ENCODE measurements at regions not wholly inside any gene's neighbourhood (a gene's known extent, or its start where the extent isn't known, plus 50 kb on each side); places are given as distances from the start of the nearest gene placed in this dataset.
A peak's percentile ranks its signal among the peaks of the same experiment; 100 is the strongest.

DNA sequence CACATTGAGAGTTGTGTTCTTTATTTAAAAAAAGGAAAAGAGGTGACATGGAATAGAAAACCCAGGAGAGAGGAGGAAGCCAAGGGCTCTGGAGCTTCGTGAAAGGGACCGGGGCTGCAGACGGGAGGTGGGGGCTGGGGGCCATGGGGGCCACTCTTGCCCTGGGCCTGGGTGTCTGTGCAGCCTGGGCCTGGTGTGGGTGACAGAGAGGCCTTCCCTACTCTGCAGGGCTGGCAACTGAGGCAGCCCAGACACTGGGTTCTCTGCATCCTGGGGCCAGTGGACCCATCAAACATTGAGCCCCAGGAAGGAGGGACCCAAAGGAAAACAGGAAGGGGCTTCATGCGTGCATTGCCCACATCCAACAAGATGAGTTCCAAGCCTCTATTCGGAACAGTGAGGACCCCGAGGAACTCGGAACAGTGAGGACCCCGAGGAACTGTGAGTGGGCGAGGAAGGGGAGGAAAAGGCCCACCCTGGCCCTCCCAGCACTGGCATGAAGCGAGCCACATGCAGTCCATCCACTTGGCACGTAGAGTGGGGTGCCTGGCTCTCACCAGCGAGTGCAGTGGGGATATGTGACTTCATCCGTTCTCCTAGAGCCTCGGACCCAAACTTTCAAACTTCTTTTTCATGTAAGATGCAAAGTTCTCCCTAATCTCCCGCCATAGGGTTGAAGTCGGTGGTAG lies 1121.6 kb downstream of the BRD1 start:
- DNase-seq (ENCODE audit: low read depth) (no peak), FAIRE-seq (no peak)

DNA sequence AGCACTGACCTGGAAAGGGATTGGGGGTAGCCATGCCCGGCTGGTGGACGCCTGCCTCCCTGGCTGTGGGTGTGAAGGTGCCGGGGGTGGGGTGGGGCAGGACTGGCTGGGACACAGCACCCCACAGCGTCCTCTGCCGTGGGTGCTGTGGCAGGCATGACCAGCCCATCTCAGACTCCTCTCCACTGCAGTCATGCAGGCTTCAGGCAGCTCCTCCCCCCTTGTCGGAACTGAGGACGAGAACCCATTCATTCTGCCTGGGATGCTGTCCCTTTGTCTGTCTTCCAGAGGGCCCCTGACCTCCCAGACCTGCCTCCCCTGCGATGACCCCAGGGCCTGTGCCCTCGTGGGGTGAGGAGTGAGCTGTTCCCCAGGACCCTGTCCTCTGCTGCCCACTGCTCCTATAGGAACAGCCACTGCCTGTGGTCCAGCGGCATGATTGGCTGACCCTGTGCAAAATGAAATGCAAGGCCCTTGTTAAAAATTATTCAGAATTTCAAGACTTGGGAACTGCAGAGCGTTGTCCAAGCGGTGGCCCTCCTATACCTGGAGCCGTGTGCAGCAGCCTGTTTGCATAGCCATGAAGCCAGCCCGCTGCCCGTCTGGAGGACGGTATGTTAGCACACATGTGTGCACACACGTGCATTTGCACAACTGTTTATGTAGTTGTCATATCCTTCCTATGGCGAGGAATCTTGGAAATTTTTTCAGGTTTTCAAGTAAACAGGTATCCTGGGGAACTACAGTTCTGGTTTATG lies 1122.3 kb downstream of the BRD1 start:
- Histone ChIP-seq H3K27me3 (ENCODE audit: control insufficient read depth, insufficient read depth, low read length) (no peaks in the 10 kb centered on the region), H3K4me3 (ENCODE audit: low read depth, low read length) (no peak overlapping the region), H3K36me3 (ENCODE audit: control insufficient read depth, insufficient read depth, low read length) (no peaks in the 10 kb centered on the region)
- FAIRE-seq (no peak), DNase-seq (ENCODE audit: low read depth) (no peak)
- TF ChIP-seq, protein P1, sequence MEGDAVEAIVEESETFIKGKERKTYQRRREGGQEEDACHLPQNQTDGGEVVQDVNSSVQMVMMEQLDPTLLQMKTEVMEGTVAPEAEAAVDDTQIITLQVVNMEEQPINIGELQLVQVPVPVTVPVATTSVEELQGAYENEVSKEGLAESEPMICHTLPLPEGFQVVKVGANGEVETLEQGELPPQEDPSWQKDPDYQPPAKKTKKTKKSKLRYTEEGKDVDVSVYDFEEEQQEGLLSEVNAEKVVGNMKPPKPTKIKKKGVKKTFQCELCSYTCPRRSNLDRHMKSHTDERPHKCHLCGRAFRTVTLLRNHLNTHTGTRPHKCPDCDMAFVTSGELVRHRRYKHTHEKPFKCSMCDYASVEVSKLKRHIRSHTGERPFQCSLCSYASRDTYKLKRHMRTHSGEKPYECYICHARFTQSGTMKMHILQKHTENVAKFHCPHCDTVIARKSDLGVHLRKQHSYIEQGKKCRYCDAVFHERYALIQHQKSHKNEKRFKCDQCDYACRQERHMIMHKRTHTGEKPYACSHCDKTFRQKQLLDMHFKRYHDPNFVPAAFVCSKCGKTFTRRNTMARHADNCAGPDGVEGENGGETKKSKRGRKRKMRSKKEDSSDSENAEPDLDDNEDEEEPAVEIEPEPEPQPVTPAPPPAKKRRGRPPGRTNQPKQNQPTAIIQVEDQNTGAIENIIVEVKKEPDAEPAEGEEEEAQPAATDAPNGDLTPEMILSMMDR (IDR thresholded peaks at IDR 0.05; ENCODE audit: insufficient read depth, low read length, severe bottlenecking), result no peak

More for the DNA sequence above, 1121.6 kb downstream of the BRD1 start:
- no peak overlapping the region for H3K4me3 ChIP-seq (ENCODE audit: low read depth, low read length)
- TF ChIP-seq, protein P1 (IDR thresholded peaks at IDR 0.05; ENCODE audit: insufficient read depth, low read length, severe bottlenecking), result no peak
- H3K36me3 ChIP-seq (ENCODE audit: control insufficient read depth, insufficient read depth, low read length), result no peaks in the 10 kb centered on the region
- no peaks in the 10 kb centered on the region for H3K27me3 ChIP-seq (ENCODE audit: control insufficient read depth, insufficient read depth, low read length)

DNA sequence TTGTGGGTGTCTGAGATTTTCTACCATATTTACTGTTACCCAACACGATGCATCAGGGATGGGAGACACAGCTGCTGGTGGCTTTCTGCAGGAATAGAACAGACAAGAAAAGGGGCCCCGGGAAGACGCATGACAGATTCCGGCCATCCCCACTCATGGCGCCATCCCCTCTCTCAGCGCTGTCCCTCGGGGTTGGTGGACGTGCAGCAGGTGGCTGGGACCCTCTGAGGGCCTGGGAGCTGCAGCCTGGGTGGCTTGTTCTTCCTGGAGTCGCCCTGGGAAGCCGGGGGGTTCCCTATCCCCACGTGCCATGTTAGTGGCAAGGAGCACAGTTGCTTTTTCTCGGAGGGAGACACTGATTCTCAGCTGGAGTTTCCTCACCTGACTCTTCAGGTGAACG lies 1123.3 kb downstream of the BRD1 start:
- Histone ChIP-seq H3K4me3 (ENCODE audit: low read depth, low read length) (no peak overlapping the region), H3K27me3 (ENCODE audit: control insufficient read depth, insufficient read depth, low read length) (no peaks in the 10 kb centered on the region), H3K36me3 (ENCODE audit: control insufficient read depth, insufficient read depth, low read length) (no peaks in the 10 kb centered on the region)
- TF ChIP-seq, protein P1 (IDR thresholded peaks at IDR 0.05; ENCODE audit: insufficient read depth, low read length, severe bottlenecking), result no peak
- FAIRE-seq (no peak), DNase-seq (ENCODE audit: low read depth) (no peak)

DNA sequence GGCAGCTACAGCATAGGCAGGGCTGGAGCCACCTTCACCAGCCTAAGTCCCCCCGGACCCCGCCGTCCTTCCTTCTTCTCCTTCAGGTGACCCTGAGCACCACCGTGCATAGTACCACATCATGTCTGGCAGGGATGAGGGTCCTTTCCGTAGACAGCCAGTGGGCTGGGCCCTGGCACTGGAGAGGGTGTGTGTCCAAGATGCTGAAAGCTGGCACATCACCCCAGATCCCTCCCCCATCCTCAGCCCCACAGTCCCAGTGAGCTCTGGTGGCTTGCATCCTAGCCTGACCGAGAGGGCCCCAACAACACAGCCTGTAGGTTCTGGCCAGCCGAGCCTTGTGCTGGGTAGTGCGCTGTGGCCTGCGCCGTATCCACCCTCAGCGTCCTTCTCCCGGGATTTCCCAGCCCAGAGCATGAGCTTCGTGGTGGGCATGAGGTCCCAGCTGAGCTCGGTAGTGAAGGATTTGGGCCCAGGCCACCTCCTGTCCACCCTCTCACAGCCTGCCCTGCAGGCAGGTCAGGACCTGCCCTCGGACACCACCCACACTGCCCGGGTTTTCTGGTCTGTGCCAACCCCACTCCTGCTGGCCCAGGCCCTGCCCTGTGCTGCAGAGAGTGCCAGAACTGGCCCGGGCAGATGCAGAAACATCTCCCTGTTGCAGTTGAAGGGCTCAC lies 1124.3 kb downstream of the BRD1 start:
- Histone ChIP-seq H3K27me3 (ENCODE audit: control insufficient read depth, insufficient read depth, low read length) (no peaks in the 10 kb centered on the region), H3K36me3 (ENCODE audit: control insufficient read depth, insufficient read depth, low read length) (no peaks in the 10 kb centered on the region), H3K4me3 (ENCODE audit: low read depth, low read length) (no peak overlapping the region)
- DNase-seq (ENCODE audit: low read depth) (no peak), FAIRE-seq (no peak)
- TF ChIP-seq, protein P1 (IDR thresholded peaks at IDR 0.05; ENCODE audit: insufficient read depth, low read length, severe bottlenecking), result no peak

DNA sequence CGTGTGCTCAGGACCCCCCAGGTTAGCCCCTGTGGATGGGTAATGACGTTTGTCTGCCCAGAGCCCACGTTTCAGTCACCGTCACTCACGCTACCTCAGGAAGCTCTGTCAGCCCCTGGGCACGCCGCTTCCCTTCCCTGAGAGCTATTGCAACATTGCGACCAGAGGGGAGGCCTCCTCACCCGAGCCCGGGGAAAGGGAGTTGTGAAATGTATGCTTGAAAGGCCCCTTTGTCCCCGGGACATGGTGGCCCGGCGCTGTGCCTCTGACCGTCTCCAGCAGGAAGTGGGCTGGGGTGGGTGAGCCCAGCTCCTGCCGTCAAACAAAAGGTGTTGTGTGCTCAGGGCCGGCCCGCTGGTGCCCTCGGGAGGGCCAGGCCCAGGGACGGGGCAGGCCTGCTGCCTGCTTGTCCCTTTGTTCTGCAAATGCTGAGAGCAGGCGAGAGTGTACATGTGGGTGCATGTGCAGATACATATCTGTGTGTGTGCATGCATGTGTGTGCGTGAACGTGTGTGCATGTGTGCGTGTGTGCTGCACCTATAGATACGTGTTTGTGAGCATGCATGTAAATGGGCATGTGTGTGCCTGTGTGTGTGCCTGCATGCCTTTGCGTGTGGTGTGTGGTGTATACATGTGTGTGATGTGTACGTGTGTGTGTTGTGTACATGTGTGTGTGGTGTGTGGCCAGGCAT lies 1125.0 kb downstream of the BRD1 start:
- DNase-seq (ENCODE audit: low read depth) (no peak), FAIRE-seq (peak; percentile 97)
- no peaks in the 10 kb centered on the region for H3K36me3 ChIP-seq (ENCODE audit: control insufficient read depth, insufficient read depth, low read length)
- H3K27me3 ChIP-seq (ENCODE audit: control insufficient read depth, insufficient read depth, low read length), result no peaks in the 10 kb centered on the region
- H3K4me3 ChIP-seq (ENCODE audit: low read depth, low read length), result no peak overlapping the region
- TF ChIP-seq, protein P1 (IDR thresholded peaks at IDR 0.05; ENCODE audit: insufficient read depth, low read length, severe bottlenecking), result no peak

All from bronchial epithelial cell (primary cell).